Endodermal cell (in vitro differentiated cells): ENCODE measurements at regions not wholly inside any gene's neighbourhood (a gene's known extent, or its start where the extent isn't known, plus 50 kb on each side); places are given as distances from the start of the nearest gene placed in this dataset.

Experiments used
- DNase-seq: peaks from one replicate; pipeline ENCODE4 v3.0.0-alpha.2; 2017
- H3K27ac ChIP-seq: 2 replicates; pipeline ENCODE4 v1.5.1; 2013; ENCODE audit warnings: mild to moderate bottlenecking, low read depth, low read length, moderate library complexity
- H3K27me3 ChIP-seq: 2 replicates; pipeline ENCODE4 v1.6.1; 2013; ENCODE audit warnings: mild to moderate bottlenecking, low read length, moderate library complexity; ENCODE audit not compliant: insufficient read depth, control insufficient read depth, poor library complexity, severe bottlenecking
- H3K36me3 ChIP-seq: 2 replicates; pipeline ENCODE4 v1.7.0; 2013; ENCODE audit warnings: mild to moderate bottlenecking, low read length, moderate library complexity; ENCODE audit not compliant: control insufficient read depth, insufficient read depth
- H3K4me1 ChIP-seq: one replicate; pipeline ENCODE4 v1.7.0; 2013; ENCODE audit warnings: low read length; ENCODE audit not compliant: control insufficient read depth, insufficient read depth
- H3K4me3 ChIP-seq: 2 replicates; pipeline ENCODE4 v1.5.1; 2013; ENCODE audit warnings: mild to moderate bottlenecking, low read length, moderate library complexity
- H3K9ac ChIP-seq: 2 replicates; pipeline ENCODE4 v1.6.1; 2013; ENCODE audit warnings: mild to moderate bottlenecking, low read length, moderate library complexity; ENCODE audit not compliant: poor library complexity, severe bottlenecking; ENCODE audit errors: extremely low read depth
- H3K9me3 ChIP-seq: 2 replicates; pipeline ENCODE4 v1.6.1; 2013; ENCODE audit warnings: mild to moderate bottlenecking, low read length, moderate library complexity; ENCODE audit not compliant: control insufficient read depth
- H3K27ac Mint-ChIP-seq: 2 replicates; pipeline ENCODE4 v1.8.0; 2020; ENCODE audit warnings: mixed read lengths
- H3K27me3 Mint-ChIP-seq: 2 replicates; pipeline ENCODE4 v1.8.0; 2021; ENCODE audit warnings: mild to moderate bottlenecking, mixed read lengths; ENCODE audit not compliant: insufficient read depth
- H3K36me3 Mint-ChIP-seq: 2 replicates; pipeline ENCODE4 v1.8.0; 2020; ENCODE audit warnings: low read depth, mixed read lengths
- H3K4me1 Mint-ChIP-seq: 2 replicates; pipeline ENCODE4 v1.8.0; 2020; ENCODE audit warnings: mixed read lengths
- H3K4me3 Mint-ChIP-seq: 2 replicates; pipeline ENCODE4 v1.8.0; 2020; ENCODE audit warnings: mild to moderate bottlenecking, moderate library complexity, mixed read lengths
- H3K9me3 Mint-ChIP-seq: 2 replicates; pipeline ENCODE4 v1.8.0; 2020; ENCODE audit warnings: mild to moderate bottlenecking, mixed read lengths
- CTCF ChIP-seq: fragments of 200-600 bp; sonication (generic); conservative IDR thresholded peaks from 2 replicates; pipeline ENCODE4 v1.5.0; 2021; ENCODE audit warnings: antibody characterized with exemption, mild to moderate bottlenecking
- WGBS, 2 experiments: methylation state at CpG; one replicate each; pipeline versions ENCODE4 v1.1.5 to v1.1.7; 2013; ENCODE audit warnings: missing lambda C conversion rate in 2 of 2, mixed read lengths in 1 of 2; ENCODE audit not compliant: insufficient coverage in 1 of 2, insufficient read length in 1 of 2; 5-methylcytosine and 5-hydroxymethylcytosine counted together

- no peak overlapping the region for H3K9ac ChIP-seq
- WGBS, 2 experiments = 81 to 88% methylated on average over 3 of the region's 3 CpGs
- H3K9me3 ChIP-seq = no peaks in the 10 kb centered on the region
- H3K27me3 ChIP-seq = no peaks in the 10 kb centered on the region
- no peak for TF ChIP-seq CTCF
- no peaks in the 10 kb centered on the region for H3K36me3 ChIP-seq
- no peaks in the 10 kb centered on the region for H3K4me1 Mint-ChIP-seq
- no peaks in the 10 kb centered on the region for H3K27me3 Mint-ChIP-seq
- H3K4me3 Mint-ChIP-seq = no peak overlapping the region
- H3K36me3 Mint-ChIP-seq = no peaks in the 10 kb centered on the region
- no peaks in the 10 kb centered on the region for H3K4me1 ChIP-seq
- DNase-seq = no peak
- no peaks in the 10 kb centered on the region for H3K9me3 Mint-ChIP-seq
- H3K4me3 ChIP-seq = no peak overlapping the region
- H3K27ac ChIP-seq = no peak overlapping the region
- no peak overlapping the region for H3K27ac Mint-ChIP-seq
These were observed 100.9 kb downstream of the RPS29 start for GRCh38 chr14:49485290-49485689.

- Mint-ChIP-seq H3K36me3 (no peaks in the 10 kb centered on the region), H3K27ac (no peak overlapping the region), H3K9me3 (no peaks in the 10 kb centered on the region)
These were observed 102.0 kb downstream of the RPS29 start for GRCh38 chr14:49484180-49484579.

GRCh38 chr14:49483268-49483667 lies 102.9 kb downstream of the RPS29 start:
- no peak for TF ChIP-seq CTCF
- no peaks in the 10 kb centered on the region for H3K27me3 Mint-ChIP-seq
- Histone ChIP-seq H3K9me3 (no peaks in the 10 kb centered on the region), H3K9ac (no peak overlapping the region), H3K4me1 (no peaks in the 10 kb centered on the region), H3K27ac (no peak overlapping the region), H3K27me3 (no peaks in the 10 kb centered on the region), H3K4me3 (no peak overlapping the region), H3K36me3 (no peaks in the 10 kb centered on the region)
- no peak for DNase-seq
- WGBS, 2 experiments = 84% methylated on average over 1 of the region's 1 CpG; no CpG with 5 or more reads in 1 of the 2 experiments
- no peak overlapping the region for H3K4me3 Mint-ChIP-seq
- peaks cover 11% of the 10 kb centered on the region for H3K4me1 Mint-ChIP-seq
- no peaks in the 10 kb centered on the region for H3K36me3 Mint-ChIP-seq
- H3K27ac Mint-ChIP-seq = no peak overlapping the region
- H3K9me3 Mint-ChIP-seq = no peaks in the 10 kb centered on the region

More at GRCh38 chr14:49484180-49484579, 102.0 kb downstream of the RPS29 start:
- H3K9ac ChIP-seq = no peak overlapping the region
- Mint-ChIP-seq H3K4me1 (peaks cover 2% of the 10 kb centered on the region), H3K27me3 (no peaks in the 10 kb centered on the region), H3K4me3 (no peak overlapping the region)
- H3K4me1 ChIP-seq = no peaks in the 10 kb centered on the region
- H3K27me3 ChIP-seq = no peaks in the 10 kb centered on the region
- no peak for TF ChIP-seq CTCF
- no peak overlapping the region for H3K27ac ChIP-seq
- no peaks in the 10 kb centered on the region for H3K36me3 ChIP-seq
- no peak overlapping the region for H3K4me3 ChIP-seq
- no peaks in the 10 kb centered on the region for H3K9me3 ChIP-seq
- no peak for DNase-seq
- 99 to 100% methylated on average over 2 of the region's 2 CpGs for WGBS, 2 experiments
